ENCODE measurements at regions not wholly inside any gene's neighbourhood (a gene's known extent, or its start where the extent isn't known, plus 50 kb on each side); places are given as distances from the start of the nearest gene placed in this dataset.

- Histone ChIP-seq H3K4me1 (no peaks in the 10 kb centered on the region), H3K36me3 (no peaks in the 10 kb centered on the region), H3K9me3 (peaks cover 0 to 11% (median 1%) of the 10 kb centered on the region in 4 donors), H3K27me3 (no peaks in the 10 kb centered on the region), H3K4me3 (no peak overlapping the region), H3K27ac (replicated peaks in 1 of 4) (no peak overlapping the region)
- TF ChIP-seq POLR2A (IDR thresholded peaks at IDR 0.05; ENCODE audit: low read depth) (no peak), CTCF (IDR thresholded peaks at IDR 0.05) (no peak), POLR2AphosphoS5 (IDR thresholded peaks at IDR 0.05) (no peak), EP300 (IDR thresholded peaks at IDR 0.05) (no peak)
- DNase-seq (ENCODE audit: extremely low spot score): no peak
- intact Hi-C loops (cut with DNase I): no loop called here
- 81% methylated on average over 2 of the region's 2 CpGs for WGBS
These were observed 189.0 kb upstream of the GOT2 start for GRCh38 chr16:58923094-58923493.

GRCh38 chr16:58913456-58913855 is 179.3 kb upstream of the GOT2 start:
- Histone ChIP-seq H3K36me3 (no peaks in the 10 kb centered on the region), H3K4me1 (no peaks in the 10 kb centered on the region), H3K9me3 (peaks cover 0 to 26% (median 4%) of the 10 kb centered on the region in 4 donors), H3K4me3 (no peak overlapping the region), H3K27ac (replicated peaks in 1 of 4) (no peak overlapping the region), H3K27me3 (no peaks in the 10 kb centered on the region)
- TF ChIP-seq CTCF (IDR thresholded peaks at IDR 0.05): no peak
- no peak for TF ChIP-seq EP300 (IDR thresholded peaks at IDR 0.05)
- no peak for TF ChIP-seq POLR2A (IDR thresholded peaks at IDR 0.05; ENCODE audit: low read depth)
- TF ChIP-seq POLR2AphosphoS5 (IDR thresholded peaks at IDR 0.05): no peak
- WGBS: 97% methylated on average over 4 of the region's 4 CpGs
- intact Hi-C loops (cut with DNase I): no loop called here
- no peak for DNase-seq (ENCODE audit: extremely low spot score)

GRCh38 chr16:58912571-58912970 is 178.5 kb upstream of the GOT2 start:
- peaks cover 0 to 17% (median 4%) of the 10 kb centered on the region in 4 donors for H3K9me3 ChIP-seq
- no peaks in the 10 kb centered on the region for H3K4me1 ChIP-seq
- H3K4me3 ChIP-seq: no peak overlapping the region
- TF ChIP-seq CTCF (IDR thresholded peaks at IDR 0.05) (no peak), POLR2AphosphoS5 (IDR thresholded peaks at IDR 0.05) (no peak), POLR2A (IDR thresholded peaks at IDR 0.05; ENCODE audit: low read depth) (no peak), EP300 (IDR thresholded peaks at IDR 0.05) (no peak)
- H3K27ac ChIP-seq (replicated peaks in 1 of 4): no peak overlapping the region
- intact Hi-C loops (cut with DNase I): no loop called here
- no peaks in the 10 kb centered on the region for H3K36me3 ChIP-seq
- DNase-seq (ENCODE audit: extremely low spot score): no peak
- H3K27me3 ChIP-seq: no peaks in the 10 kb centered on the region

GRCh38 chr16:58906981-58907715 is 173.0 kb upstream of the GOT2 start:
- TF ChIP-seq EP300 (IDR thresholded peaks at IDR 0.05) (no peak), POLR2A (IDR thresholded peaks at IDR 0.05; ENCODE audit: low read depth) (no peak), CTCF (IDR thresholded peaks at IDR 0.05) (no peak), POLR2AphosphoS5 (IDR thresholded peaks at IDR 0.05) (no peak)
- intact Hi-C loops (cut with DNase I): no loop called here
- Histone ChIP-seq H3K9me3 (no peaks in the 10 kb centered on the region), H3K27me3 (no peaks in the 10 kb centered on the region), H3K27ac (replicated peaks in 1 of 4) (no peak overlapping the region), H3K4me1 (no peaks in the 10 kb centered on the region), H3K36me3 (no peaks in the 10 kb centered on the region), H3K4me3 (no peak overlapping the region)
- 79% methylated on average over 8 of the region's 8 CpGs for WGBS
- DNase-seq (ENCODE audit: extremely low spot score): no peak

GRCh38 chr16:58904291-58904690 is 170.2 kb upstream of the GOT2 start:
- Histone ChIP-seq H3K27ac (replicated peaks in 1 of 4) (no peak overlapping the region), H3K4me1 (no peaks in the 10 kb centered on the region), H3K4me3 (no peak overlapping the region), H3K9me3 (no peaks in the 10 kb centered on the region), H3K27me3 (no peaks in the 10 kb centered on the region), H3K36me3 (no peaks in the 10 kb centered on the region)
- 67% methylated on average over 4 of the region's 4 CpGs for WGBS
- intact Hi-C loops (cut with DNase I): no loop called here
- TF ChIP-seq POLR2AphosphoS5 (IDR thresholded peaks at IDR 0.05) (no peak), POLR2A (IDR thresholded peaks at IDR 0.05; ENCODE audit: low read depth) (no peak), EP300 (IDR thresholded peaks at IDR 0.05) (no peak), CTCF (IDR thresholded peaks at IDR 0.05) (no peak)
- no peak for DNase-seq (ENCODE audit: extremely low spot score)
